CD4-positive, alpha-beta T cell treated with Interferon alpha-2 for 1 hour (primary cell): ENCODE measurements at regions not wholly inside any gene's neighbourhood (a gene's known extent, or its start where the extent isn't known, plus 50 kb on each side); places are given as distances from the start of the nearest gene placed in this dataset.

Experiments used
- DNase-seq, 2 donors: peaks; one replicate each; pipeline ENCODE4 v3.0.0-alpha.2; 2020 to 2022

- no peak for DNase-seq
Observed at GRCh38 chr22:22036588-22036987, 54.0 kb upstream of the TOP3B start.

GRCh38 chr22:22035771-22036314, 53.3 kb upstream of the TOP3B start:
- no peak for DNase-seq

GRCh38 chr22:22035203-22035602, 52.6 kb upstream of the TOP3B start:
- DNase-seq, result no peak

- no peak for DNase-seq
Observed at GRCh38 chr22:22034469-22035132, 52.0 kb upstream of the TOP3B start.

GRCh38 chr22:22033803-22034468, 51.3 kb upstream of the TOP3B start:
- no peak for DNase-seq

GRCh38 chr22:22032906-22033802, 50.6 kb upstream of the TOP3B start:
- DNase-seq, result no peak

GRCh38 chr22:22032099-22032905, 49.7 kb upstream of the TOP3B start:
- DNase-seq, result no peak
